ENCODE measurements at regions not wholly inside any gene's neighbourhood (a gene's known extent, or its start where the extent isn't known, plus 50 kb on each side); places are given as distances from the start of the nearest gene placed in this dataset.

DNA sequence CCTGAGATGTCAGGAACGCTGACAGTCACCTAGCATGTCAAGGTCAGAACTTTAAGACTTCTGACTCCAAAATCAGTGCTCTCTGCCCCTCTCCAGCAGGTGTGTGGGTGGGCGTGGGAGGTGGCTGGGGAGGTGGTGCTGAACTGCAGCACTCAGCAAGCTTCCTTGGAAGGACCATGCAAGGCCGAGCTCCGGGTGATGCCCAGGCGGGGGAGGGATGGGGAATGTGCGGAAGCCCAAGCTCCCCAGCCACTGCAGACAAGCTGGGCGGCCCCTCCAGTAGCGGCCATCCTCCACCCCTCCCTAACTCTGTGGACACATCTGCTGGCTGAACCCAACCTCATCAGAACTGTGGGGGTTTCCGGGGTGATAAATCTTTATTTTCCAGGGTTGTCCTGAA, 296.6 kb downstream of the TLE3 start:
- DNase-seq = no peak

DNA sequence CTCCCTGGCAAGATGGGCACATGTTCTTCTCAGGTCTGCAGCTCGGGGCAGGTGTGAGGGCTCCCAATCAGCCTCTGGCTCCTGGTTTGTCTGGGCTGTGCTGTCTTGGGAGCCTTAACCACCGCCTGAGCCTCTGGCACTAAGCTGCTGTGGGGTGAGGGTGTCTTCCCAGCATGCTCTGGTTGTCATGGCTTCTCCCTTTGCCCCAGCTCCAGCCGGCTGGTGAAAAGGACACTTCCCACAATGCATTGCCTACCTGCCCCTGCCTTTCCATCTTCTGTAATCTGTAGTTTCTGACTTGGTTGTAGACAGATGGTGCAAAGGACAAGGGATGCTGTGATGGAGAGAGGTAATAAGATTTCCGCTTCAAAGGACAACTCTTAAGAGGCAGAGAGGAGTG, 295.3 kb downstream of the TLE3 start:
- no peak for DNase-seq

DNA sequence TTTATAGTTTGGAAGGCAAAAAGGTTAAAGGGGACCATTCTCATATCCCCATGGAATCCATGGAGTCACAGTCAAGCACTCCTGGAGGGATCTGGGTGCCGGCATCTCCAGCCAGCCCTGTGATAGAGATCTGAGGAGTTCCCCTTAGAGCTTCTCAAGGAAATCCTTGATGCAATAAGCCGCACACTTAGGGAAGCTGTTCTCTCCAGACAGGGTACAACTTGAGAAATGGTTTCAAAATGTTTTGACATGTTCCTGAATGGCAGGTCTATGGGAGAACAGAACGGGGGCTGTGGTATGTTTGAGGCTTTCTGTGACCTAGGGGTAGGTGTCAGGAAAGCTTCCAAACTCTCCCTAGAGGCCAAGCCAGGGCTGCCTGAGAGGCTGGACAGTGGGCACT, 292.9 kb downstream of the TLE3 start:
- no peak for DNase-seq

DNA sequence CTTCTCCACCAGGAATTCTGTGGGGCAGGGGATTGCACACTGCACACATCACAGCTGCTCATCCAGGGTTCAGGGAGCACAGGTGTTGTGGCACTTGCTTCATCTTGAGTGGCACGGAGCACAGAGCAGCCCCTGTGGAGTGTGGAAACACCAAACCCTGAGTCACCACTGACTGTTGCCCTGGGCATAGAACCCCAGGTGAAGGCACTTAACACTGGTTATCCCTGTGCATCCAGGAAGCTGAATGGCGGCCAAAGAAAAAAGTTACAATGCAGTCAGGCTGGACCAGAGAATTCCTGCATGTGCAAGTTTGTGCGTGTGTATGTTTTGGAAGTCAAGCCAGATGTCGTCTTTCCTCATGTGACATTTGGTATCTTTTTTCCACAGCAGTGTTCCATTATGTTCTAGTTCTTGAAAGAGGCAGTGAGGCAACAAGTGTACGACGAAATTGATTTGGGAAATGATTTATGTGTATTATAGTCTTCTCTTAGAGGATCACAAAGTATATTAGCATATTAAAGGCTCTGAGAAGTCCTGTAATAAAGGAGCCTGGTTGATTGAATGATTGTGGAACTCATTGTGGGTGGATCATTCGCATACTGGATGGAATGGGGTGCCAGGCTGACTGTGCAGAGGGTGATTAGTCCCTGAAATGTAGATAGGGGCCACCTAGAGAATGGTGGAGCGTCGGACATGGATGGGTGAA, 292.3 kb downstream of the TLE3 start:
- no peak for DNase-seq

DNA sequence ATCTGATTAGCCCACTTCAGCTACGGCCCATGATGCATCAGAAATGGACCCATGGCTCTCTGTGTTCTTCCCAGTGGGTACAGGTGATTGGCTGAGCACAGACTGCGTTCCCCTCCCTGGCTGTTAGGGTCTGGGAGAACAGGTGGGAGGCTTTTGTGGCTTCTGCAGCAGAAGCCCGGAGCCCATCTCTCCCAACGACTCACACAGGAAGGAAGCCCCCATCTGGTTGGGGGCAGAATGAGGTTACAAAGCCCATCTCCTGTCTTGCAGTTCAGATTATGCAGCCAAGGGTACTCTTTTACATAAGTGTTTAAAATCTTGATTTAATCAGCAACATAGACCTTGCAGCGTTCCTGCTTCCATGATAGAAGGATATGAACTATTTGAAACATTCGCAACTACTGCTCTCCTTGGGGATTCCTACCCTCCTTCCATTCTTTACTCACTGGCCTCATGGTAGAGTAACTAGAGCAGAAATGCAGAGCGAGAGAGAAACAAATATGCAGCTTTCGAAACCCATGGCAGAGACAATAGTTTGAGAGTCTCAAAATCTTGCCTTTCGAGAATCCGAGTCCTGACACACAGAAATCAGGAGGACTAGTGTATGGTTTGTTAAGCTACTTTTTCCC, 291.3 kb downstream of the TLE3 start:
- no peak for DNase-seq

DNA sequence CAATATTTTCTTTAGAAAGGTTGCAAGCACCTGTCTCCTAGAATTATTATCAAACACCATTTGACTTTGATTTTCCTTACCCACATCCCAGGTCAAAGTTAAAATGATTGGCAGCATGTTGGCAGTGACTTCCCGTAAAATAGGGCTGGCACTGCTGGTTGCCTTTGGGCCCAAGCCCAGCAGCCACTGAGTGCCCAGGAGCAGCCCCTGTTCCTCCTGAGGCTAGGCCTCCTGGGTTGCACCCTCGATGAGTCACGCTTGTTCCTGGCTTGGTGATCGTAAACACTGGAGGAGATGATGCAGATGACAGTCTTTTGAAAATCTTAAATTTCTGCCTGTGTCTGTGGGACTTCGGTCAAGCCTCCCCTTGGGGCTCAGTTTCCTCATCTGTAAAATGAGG, 290.0 kb downstream of the TLE3 start:
- no peak for DNase-seq

DNA sequence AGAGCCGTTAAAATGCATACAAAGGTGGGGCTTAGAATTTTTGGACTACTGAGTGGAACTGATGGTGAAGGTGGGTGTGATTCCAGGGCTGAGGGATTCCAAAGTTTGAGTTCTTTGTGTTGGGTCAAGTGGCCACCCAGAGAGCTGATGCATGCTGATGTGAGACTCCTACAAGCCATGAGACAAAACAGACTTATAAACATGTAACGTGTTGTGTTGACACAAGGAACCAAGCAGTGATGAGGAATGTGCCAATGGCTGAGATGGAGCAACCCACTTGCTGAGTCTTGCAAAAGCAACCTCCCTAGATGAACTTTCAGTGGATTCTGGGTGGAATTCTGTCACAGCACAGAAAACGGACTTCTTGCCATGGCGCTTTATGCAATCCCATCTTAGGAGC, 289.0 kb downstream of the TLE3 start:
- no peak for DNase-seq

DNA sequence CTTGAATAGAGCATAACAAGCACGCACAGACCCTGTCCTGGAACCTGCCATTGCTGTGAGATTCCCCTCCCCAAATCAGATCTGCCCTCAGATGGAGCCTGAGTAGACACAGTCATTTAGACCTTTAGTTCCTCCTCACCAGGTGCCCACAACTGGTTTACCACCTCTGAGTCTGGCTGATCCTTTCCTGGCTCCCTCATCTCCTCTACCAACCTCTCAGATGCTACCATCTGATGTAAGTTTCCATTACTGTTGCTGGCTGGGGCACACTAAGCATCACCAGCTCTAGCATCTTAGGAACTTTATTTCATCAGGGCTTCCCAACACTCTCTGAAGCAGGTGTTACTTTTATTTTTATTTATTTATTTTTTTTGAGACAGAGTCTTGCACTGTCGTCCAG, 288.3 kb downstream of the TLE3 start:
- no peak for DNase-seq

DNA sequence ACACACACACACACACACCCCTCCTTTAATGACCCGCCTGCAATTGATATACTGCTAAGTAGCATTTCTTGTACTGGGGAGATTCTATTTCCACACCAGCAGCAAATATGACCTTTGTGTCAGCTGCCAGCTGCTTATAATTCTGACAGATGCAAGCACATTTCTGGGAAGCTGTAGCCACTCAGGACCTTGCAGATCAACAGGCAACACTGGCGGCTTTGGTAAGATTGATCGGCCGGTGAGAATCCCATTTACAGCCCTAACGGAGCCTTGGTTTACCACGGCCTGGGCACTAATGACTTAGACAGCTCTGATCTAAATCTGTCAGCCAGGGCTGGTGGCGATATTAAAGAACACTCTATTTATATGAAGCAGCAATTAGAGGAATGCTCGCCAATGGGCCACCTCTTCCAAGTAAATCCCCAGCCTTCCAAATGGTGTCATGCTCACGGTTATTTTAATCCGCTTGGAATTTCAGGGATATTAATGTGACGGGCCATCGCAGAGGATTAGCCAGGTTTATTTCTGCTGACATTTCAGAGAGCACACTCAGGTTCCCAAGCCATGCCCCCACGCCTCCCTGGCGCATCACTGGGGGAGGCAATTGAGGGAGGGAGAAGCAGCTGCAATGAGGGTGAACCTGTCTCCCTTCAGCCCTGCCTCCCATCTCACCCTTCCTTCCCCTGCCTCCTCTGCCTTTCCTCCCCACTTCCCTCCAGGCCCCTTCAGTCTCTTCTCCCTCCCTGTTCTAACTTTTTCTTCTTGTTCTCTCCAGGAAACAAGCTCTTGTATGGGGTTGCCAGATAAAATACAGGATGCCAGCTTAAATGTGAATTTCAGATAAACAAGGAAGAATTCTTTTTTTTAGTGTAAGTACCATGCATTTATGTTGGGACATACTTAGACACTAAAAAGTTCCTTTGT, 287.0 kb downstream of the TLE3 start:
- DNase-seq = no peak

DNA sequence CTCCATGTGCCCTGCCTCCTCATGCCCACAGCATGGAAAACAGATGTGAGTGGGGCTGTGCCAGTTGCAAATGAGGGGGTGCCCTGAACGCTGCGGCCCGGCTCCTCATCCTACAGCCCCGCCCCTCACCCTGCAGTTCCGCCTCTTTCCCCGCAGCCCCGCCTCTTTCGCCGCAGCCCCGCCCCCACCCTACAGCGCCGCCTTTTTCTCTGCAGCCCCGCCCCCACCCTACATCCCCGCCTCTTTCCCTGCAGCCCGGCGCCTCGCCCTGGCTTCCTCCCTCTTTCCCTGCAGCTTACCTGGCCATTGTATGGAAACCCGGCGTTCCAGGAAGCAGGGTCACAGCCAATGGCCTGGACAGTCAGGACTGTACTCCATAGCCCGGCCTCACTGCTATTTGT, 284.9 kb downstream of the TLE3 start:
- DNase-seq = no peak

DNA sequence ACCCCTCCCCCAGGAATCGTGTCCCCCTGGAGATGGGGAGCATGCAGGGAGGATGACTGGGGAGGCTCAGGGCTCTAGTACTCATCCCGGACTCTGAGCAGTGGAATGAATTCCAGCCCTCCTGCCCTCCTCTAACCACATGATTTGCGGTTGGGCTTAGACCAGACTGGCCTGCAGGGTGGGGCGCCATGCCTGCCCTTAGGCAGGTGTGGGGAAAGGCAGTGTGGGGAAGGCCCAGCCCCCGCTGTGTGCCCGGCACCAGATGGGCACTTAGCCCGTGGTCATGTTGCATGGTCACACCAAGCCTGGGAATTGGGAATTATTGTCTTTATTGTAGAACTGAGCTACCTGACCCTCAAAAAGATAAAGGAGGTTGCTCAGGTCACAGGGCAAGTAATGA, 283.8 kb downstream of the TLE3 start:
- no peak for DNase-seq

DNA sequence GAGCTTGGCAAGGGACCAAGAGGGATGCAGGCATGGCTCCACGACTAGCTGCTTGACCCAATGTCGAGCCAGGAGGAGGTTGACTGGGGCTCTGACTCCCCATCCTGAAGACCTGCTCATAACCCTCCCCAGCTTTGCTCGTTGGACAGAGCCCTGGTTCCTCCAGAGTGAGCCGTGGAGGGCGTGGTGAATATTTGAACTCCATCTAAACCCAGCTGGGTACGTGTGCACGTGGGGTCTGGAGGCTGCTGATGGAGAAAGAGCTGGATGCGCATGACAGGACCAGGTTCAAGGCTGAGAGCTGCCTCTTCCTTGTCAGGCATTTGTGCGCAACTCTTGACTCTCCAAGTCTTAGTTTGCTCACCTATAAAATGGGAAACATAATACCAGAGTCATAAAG, 282.8 kb downstream of the TLE3 start:
- DNase-seq = no peak

DNA sequence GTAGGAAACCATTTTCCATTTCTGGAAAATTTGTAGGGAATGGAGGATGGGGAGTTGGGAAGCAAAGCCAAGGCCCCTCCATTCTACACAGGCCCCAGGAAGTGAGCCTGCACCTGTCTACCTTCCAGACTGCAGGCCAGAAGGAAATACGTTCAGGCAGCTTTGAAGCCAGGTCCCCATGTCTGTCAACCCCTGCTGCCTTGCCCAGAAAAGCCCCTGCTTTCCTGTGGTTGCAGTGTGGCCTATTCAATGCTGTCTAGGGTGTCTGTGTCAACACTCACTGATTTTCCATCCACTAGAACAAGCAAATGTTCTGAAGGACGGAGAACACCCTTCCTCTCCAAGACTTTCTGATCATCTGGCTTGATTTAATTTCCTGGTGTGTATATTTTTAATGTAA, 281.9 kb downstream of the TLE3 start:
- DNase-seq = no peak

DNA sequence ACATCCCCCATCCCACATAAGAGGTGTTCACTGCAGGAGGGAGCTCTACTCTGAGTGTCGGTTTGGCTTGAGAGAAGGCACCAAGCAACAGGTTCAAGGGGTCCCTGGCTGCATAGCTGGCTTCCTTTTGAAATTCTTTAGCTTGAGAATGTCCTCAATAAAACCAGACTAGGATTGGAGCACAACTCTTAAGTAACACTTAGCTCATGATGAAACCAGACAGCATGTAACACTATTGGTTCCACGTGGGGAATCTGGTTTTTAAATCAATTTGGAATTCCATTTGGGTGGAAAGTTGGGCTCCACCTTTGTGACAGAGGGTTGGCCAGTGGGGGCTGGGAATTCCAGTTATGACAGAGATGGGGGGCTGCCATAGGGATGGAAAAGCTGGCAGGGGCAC, 281.2 kb downstream of the TLE3 start:
- no peak for DNase-seq

DNA sequence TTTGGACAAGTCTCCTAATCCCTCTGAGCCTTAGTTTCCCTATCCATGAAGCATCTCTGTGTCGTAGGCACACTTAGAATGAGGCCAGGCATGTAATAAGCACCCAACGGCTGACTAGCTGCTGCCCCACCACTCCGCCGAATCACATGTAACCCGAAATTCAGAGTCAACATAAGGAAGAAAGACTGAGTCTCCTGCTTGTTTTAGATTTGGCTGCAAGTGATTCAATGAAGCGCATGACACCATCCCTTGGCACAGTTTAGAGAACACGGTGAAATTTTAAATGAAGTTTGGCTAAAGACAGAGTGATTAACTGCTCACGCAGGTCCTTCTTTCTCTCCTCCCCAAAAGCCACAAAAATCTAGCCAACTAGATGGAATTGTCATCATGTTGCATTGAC, 279.2 kb downstream of the TLE3 start:
- DNase-seq = no peak

DNA sequence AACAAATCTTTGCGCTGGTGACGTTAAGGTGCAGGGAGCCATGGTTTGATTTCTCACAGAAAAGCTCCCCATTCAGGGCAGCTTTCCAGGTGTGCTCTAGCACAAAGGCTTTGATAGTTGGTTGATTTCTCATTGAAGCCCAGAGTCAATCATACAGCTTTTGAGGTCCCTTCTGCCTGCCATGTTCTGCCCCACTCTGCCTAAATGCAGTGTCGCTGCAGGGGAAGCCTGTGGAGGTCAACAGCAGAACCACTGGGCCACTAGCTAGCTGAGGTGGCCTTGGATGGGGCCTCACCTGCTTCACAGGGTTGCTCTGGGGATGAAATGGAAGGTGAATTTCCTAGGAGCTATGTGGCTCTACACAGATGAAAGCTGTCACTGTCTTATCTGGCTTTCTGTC, 278.3 kb downstream of the TLE3 start:
- DNase-seq = no peak

DNA sequence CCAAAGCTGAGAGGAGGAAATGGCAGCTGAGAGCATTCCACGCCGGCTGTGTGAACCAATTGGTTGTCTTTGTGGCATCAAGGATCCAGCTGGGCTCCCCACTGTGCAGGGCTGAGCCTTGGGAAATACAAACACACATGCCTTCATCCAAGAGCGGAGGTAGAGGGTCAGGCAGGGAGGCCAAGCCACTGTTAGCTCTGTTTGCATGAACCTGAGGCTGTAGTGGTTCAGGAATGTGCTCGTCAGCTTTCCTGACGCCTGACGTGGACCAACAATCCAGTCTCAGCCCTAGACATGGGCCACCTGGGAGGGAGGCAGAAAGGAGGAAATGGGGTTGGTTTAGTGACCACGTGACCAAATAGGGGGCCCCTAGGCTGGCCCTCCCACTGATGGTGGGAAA, 276.9 kb downstream of the TLE3 start:
- no peak for DNase-seq

DNA sequence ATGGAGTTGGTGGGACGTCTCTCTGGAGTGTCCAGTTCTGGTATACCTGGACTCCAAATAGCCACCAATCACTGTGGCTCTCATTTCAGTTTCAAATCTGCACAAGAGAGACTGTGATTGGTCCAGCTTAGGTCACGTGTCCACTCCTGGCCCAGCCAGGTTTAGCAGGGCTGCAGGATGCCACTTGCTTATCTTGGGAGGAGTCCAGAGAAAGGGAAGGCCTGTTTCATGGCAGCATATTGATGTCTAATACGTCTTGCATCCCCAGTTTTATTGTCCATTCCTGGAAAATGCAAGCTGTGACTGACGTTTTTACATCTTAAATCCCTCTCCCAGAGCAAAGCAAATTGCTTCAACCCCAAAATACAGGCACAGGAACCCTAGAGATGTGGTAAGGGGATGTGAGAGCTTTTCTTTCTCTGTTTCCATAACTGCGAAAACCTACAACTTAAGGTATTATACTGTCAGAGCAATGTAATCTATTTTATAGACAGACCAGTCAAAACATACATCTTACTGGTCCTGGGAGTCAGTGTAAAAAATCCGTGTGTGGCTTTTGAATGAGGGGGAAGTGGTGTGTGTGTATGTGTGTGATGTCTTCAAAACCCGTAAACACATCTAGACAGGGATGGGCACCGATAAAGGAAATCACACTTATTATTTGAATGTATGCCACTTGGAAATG, 274.4 kb downstream of the TLE3 start:
- no peak for DNase-seq

DNA sequence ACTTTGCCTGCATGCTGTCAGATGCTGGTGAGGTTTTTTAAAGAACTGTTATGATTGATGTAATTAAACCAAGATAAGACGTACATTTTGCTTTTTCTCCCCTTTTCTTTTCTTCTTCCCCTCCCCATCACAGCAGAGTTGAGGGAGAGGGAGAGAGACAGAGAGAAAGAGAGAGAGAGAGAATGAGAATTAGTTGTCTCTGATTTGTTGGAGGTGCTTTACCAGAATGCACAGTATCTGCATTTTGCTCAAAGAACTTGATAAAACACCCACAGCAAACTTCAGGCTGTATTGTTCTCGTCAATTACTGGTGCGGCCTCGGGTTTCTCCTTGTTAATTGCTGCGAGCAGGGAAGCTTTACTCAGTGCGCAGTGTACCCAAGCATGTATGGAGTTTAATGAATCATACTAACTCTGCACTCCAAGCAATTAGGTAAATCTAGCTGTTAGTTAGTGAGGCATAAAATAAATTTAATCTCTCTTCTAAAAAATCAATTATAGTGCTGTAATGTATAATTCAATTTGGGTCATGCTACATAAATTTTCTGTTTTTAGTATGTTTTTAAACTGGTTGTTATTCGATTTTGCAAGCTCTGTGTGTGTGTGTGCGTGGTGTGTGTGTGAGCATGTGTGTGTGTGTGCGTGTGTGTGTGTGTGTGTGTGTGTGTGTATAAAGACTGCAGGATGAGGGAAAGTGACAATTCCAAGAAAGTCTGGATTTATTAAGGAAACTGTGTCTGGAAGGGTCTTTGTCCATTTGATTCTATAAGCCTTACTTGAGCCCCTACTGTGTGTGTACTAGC, 273.4 kb downstream of the TLE3 start:
- DNase-seq = peak; percentile 3

DNA sequence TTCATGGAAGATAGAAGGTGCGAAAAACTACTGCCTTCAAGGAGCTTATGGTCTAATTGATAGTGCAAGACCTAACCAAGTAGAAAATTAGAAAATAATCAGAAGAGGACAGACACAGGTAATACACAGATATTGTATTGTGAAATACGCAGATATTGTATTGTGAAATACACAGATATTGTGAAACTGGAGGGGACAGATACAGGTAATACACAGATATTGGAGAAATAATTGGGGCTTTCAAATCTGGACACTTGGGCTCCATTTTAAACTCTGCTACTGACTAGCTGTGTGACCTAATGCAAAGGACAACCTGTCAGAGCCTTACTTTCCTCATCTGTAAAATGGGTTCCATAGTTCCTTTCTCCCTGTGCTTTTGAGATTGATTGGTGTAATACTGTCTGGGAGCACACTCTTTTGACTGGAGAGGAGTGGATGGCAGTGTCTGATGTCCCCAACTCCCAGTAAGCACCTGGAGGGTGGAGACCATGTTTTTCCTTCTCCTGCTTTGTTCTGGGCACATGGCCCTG, 272.8 kb downstream of the TLE3 start:
- no peak for DNase-seq

DNA sequence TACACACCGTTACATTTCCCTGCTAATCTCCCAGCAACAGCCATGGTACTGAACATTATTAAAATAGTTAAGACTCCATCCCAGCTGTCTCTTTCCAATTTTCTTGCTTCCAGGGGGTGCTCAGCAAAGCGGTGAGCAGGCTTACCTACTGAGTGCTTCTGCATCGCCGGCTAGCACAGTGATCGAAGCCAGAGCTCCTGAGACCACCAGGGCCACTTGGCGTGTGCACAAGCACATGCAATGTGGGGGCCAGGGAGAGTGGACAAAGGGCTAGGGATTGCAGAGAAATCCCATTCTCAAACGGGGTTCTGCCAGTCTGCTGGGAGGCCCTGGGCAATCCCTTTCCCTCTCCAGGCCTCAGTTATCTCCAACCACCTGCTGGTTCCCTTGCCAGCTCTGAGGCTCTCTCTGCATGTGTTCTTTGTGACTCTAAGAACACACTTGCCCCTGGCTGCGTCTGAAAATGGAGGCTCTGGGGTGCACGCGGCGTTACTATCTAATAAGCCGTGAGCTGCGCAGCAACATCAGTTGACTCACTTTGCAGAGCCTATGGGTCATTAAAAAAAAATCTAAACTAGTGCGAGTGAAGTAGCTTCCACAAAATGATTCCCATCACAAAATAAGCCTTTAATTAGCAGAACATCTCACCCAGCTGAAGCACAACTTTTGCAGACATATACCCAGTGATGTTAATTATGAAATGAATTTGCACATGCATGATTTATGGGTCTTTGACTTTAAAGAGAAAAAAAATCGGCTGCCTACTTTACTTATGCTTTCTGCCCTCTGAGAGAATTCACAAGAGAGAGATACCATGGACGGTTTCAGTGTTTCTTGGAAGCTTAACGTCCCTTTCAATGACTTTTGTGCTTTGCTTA, 271.5 kb downstream of the TLE3 start:
- no peak for DNase-seq

Data from DMS79 treated with DMSO at 0.1 percent for 48 hours (cell line).